ENCODE measurements at regions not wholly inside any gene's neighbourhood (a gene's known extent, or its start where the extent isn't known, plus 50 kb on each side); places are given as distances from the start of the nearest gene placed in this dataset.

GRCh38 chr3:168850109-168850508 is 754.4 kb upstream of the GOLIM4 start:
- H3K4me3 ChIP-seq: no peak overlapping the region
- DNase-seq (ENCODE audit: low spot score): no peak
- no peak for TF ChIP-seq CTCF (IDR thresholded peaks at IDR 0.05)

GRCh38 chr3:168847291-168847883 is 751.7 kb upstream of the GOLIM4 start:
- no peaks in the 10 kb centered on the region for H3K36me3 ChIP-seq
- H3K4me1 ChIP-seq (ENCODE audit: control insufficient read depth in 1 of 2, low read depth in 2 of 2): no peaks in the 10 kb centered on the region
- no peak overlapping the region for H3K27ac ChIP-seq
- peak; percentile 44 for TF ChIP-seq CTCF (IDR thresholded peaks at IDR 0.05)
- H3K27me3 ChIP-seq (replicated peaks; ENCODE audit: insufficient read depth): peaks cover 6% of the 10 kb centered on the region
- peak overlapping the region; percentile 45 for H3K4me3 ChIP-seq
- no peaks in the 10 kb centered on the region for H3K9me3 ChIP-seq
- ATAC-seq (ENCODE audit: insufficient number of reproducible peaks, low FRiP score, low read depth) (no peak), DNase-seq (ENCODE audit: low spot score) (no peak)

More at GRCh38 chr3:168850109-168850508, 754.4 kb upstream of the GOLIM4 start:
- Histone ChIP-seq H3K27me3 (replicated peaks; ENCODE audit: insufficient read depth) (peaks cover 6% of the 10 kb centered on the region), H3K9me3 (no peaks in the 10 kb centered on the region), H3K27ac (no peak overlapping the region), H3K36me3 (no peaks in the 10 kb centered on the region), H3K4me1 (ENCODE audit: control insufficient read depth in 1 of 2, low read depth in 2 of 2) (no peaks in the 10 kb centered on the region)
- ATAC-seq (ENCODE audit: insufficient number of reproducible peaks, low FRiP score, low read depth): no peak

- no peak for TF ChIP-seq CTCF (IDR thresholded peaks at IDR 0.05)
- H3K27ac ChIP-seq: no peak overlapping the region
- H3K4me1 ChIP-seq (ENCODE audit: control insufficient read depth in 1 of 2, low read depth in 2 of 2): no peaks in the 10 kb centered on the region
- no peaks in the 10 kb centered on the region for H3K9me3 ChIP-seq
- H3K27me3 ChIP-seq (replicated peaks; ENCODE audit: insufficient read depth): peaks cover 6% of the 10 kb centered on the region
- ATAC-seq (ENCODE audit: insufficient number of reproducible peaks, low FRiP score, low read depth) (no peak), DNase-seq (ENCODE audit: low spot score) (no peak)
- H3K4me3 ChIP-seq: no peak overlapping the region
- no peaks in the 10 kb centered on the region for H3K36me3 ChIP-seq
Measured at GRCh38 chr3:168844894-168845482, 749.3 kb upstream of the GOLIM4 start.

GRCh38 chr3:168844472-168844871 is 748.7 kb upstream of the GOLIM4 start:
- Histone ChIP-seq H3K4me1 (ENCODE audit: control insufficient read depth in 1 of 2, low read depth in 2 of 2) (no peaks in the 10 kb centered on the region), H3K27me3 (replicated peaks; ENCODE audit: insufficient read depth) (peaks cover 6% of the 10 kb centered on the region), H3K9me3 (no peaks in the 10 kb centered on the region), H3K27ac (no peak overlapping the region), H3K36me3 (no peaks in the 10 kb centered on the region), H3K4me3 (no peak overlapping the region)
- ATAC-seq (ENCODE audit: insufficient number of reproducible peaks, low FRiP score, low read depth) (no peak), DNase-seq (ENCODE audit: low spot score) (no peak)
- TF ChIP-seq CTCF (IDR thresholded peaks at IDR 0.05): no peak

- ATAC-seq (ENCODE audit: insufficient number of reproducible peaks, low FRiP score, low read depth) (no peak), DNase-seq (ENCODE audit: low spot score) (no peak)
- Histone ChIP-seq H3K4me1 (ENCODE audit: control insufficient read depth in 1 of 2, low read depth in 2 of 2) (no peaks in the 10 kb centered on the region), H3K36me3 (no peaks in the 10 kb centered on the region), H3K9me3 (no peaks in the 10 kb centered on the region), H3K4me3 (no peak overlapping the region), H3K27me3 (replicated peaks; ENCODE audit: insufficient read depth) (peaks cover 6% of the 10 kb centered on the region), H3K27ac (no peak overlapping the region)
- TF ChIP-seq CTCF (IDR thresholded peaks at IDR 0.05): no peak
Measured at GRCh38 chr3:168843481-168843880, 747.8 kb upstream of the GOLIM4 start.
